Cardiac muscle cell (in vitro differentiated cells and primary cell): ENCODE measurements at regions not wholly inside any gene's neighbourhood (a gene's known extent, or its start where the extent isn't known, plus 50 kb on each side); places are given as distances from the start of the nearest gene placed in this dataset.

Experiments
- DNase-seq, 2 donors: peaks; one replicate each; pipeline versions ENCODE4 v3.0.0 to v3.0.0-alpha.2; 2010 to 2017; ENCODE audit warnings: low read depth in 1 of 2, low spot score in 1 of 2
- H3K27ac ChIP-seq: fragments of 200-600 bp; sonication (generic); 2 replicates; pipeline ENCODE4 v1.5.1; 2016
- H3K27me3 ChIP-seq: fragments of 200-600 bp; sonication (generic); 2 replicates; pipeline ENCODE4 v1.6.0; 2016; ENCODE audit warnings: control low read depth
- H3K36me3 ChIP-seq: fragments of 200-600 bp; sonication (generic); 2 replicates; pipeline ENCODE4 v1.5.1; 2016; ENCODE audit warnings: control low read depth
- H3K4me1 ChIP-seq: fragments of 200-600 bp; sonication (generic); 2 replicates; pipeline ENCODE4 v1.8.1; 2017; ENCODE audit warnings: low read depth, mild to moderate bottlenecking, mixed run types
- H3K4me3 ChIP-seq: fragments of 200-600 bp; sonication (generic); 2 replicates; pipeline ENCODE4 v1.5.1; 2016; ENCODE audit warnings: mild to moderate bottlenecking
- H3K9me3 ChIP-seq: fragments of 200-600 bp; sonication (generic); 2 replicates; pipeline ENCODE4 v1.5.1; 2017; ENCODE audit warnings: low read depth, mild to moderate bottlenecking, control low read depth
- TF ChIP-seq, protein P1 (sequence below): IDR thresholded peaks from 2 replicates; pipeline ENCODE4 v1.5.1; 2012; ENCODE audit warnings: low read depth, mild to moderate bottlenecking, low read length

DNA sequence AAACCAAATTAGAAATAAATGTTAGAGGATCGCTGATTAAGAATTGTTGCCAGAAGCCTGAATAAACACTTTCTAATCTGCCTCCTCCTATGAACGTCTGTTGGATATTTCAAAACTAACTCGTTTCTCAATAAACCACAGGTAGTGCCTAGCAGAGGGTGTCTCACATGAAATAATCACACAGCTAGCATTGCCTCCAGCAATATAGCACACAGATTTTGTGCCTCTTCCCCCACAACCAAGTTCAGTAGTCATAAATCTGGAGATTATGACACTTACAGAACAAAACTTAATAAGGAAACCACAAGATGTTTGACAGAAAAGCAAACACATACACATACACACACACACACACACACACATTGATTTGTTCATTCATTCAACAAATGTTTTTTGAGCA is 173.2 kb upstream of the CDH10 start:
- TF ChIP-seq, protein P1, sequence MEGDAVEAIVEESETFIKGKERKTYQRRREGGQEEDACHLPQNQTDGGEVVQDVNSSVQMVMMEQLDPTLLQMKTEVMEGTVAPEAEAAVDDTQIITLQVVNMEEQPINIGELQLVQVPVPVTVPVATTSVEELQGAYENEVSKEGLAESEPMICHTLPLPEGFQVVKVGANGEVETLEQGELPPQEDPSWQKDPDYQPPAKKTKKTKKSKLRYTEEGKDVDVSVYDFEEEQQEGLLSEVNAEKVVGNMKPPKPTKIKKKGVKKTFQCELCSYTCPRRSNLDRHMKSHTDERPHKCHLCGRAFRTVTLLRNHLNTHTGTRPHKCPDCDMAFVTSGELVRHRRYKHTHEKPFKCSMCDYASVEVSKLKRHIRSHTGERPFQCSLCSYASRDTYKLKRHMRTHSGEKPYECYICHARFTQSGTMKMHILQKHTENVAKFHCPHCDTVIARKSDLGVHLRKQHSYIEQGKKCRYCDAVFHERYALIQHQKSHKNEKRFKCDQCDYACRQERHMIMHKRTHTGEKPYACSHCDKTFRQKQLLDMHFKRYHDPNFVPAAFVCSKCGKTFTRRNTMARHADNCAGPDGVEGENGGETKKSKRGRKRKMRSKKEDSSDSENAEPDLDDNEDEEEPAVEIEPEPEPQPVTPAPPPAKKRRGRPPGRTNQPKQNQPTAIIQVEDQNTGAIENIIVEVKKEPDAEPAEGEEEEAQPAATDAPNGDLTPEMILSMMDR = no peak
- Histone ChIP-seq H3K4me1 (no peaks in the 10 kb centered on the region), H3K27ac (no peak overlapping the region), H3K4me3 (no peak overlapping the region), H3K27me3 (no peaks in the 10 kb centered on the region), H3K36me3 (no peaks in the 10 kb centered on the region), H3K9me3 (no peaks in the 10 kb centered on the region)
- DNase-seq = no peak

DNA sequence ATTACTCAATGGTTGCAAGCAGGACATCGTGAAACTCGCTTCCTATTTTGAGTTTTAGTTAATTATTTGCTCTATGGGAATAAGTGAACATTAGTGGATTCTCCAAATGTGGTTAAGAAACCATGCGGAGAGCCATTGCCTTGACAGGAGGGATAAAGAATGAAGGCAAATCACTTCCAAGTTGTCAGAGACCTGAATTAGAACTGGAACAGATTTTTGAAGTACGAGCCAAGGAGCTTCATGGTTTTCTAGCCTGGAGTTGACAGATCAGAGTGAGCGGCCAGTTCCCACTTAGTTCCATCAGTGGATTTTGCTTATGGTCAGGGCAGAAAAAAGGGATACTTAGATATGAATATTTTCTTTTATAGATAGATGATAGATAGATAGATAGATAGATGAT is 171.4 kb upstream of the CDH10 start:
- Histone ChIP-seq H3K4me1 (no peaks in the 10 kb centered on the region), H3K4me3 (no peak overlapping the region), H3K27me3 (no peaks in the 10 kb centered on the region), H3K27ac (no peak overlapping the region), H3K36me3 (no peaks in the 10 kb centered on the region), H3K9me3 (no peaks in the 10 kb centered on the region)
- DNase-seq = no peak
- TF ChIP-seq, protein P1 = no peak

DNA sequence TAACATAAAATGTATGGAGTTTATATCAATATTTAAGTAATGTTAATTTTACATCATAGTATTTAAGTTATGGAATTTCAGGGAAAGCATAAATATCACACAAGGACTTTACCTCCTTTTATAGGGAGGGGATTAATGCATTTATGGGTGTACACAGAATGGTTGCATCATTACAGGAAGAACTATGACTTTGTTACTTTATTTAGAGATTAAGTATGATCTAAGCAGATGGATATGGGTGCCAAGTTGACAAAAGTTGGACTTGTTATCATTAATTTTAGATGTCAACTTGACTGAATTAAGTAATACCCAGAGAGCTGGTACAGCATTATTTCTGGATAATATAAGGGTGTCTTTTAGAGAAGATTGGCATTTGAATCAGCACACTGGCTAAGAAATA is 160.5 kb upstream of the CDH10 start:
- DNase-seq = no peak
- no peaks in the 10 kb centered on the region for H3K27me3 ChIP-seq
- no peaks in the 10 kb centered on the region for H3K36me3 ChIP-seq
- H3K27ac ChIP-seq = no peak overlapping the region
- H3K9me3 ChIP-seq = no peaks in the 10 kb centered on the region
- no peak overlapping the region for H3K4me3 ChIP-seq
- TF ChIP-seq, protein P1 = no peak
- no peaks in the 10 kb centered on the region for H3K4me1 ChIP-seq

DNA sequence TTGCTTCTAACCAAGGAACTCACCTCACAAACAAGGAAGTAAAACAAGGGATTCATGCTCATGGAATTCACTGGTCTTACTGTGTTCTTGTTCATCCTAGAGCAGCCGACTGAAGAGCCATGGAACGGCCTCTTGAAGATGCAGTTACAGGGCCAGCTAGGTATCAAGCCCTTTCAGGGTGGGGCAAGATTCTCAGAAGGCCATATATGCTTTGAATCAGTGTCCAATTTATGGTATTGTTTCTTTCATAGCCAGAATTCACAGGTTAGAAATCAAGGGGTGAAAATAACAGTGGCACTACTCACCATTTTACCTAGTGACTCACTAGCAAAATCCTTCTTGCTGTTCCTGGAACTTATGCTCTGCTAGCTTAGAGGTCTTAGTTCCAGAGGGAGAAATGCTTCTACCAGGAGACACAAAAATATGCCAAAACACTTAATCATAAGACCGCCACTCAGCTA is 159.5 kb upstream of the CDH10 start:
- Histone ChIP-seq H3K9me3 (no peaks in the 10 kb centered on the region), H3K4me3 (no peak overlapping the region), H3K27me3 (no peaks in the 10 kb centered on the region), H3K27ac (no peak overlapping the region), H3K36me3 (no peaks in the 10 kb centered on the region), H3K4me1 (no peaks in the 10 kb centered on the region)
- DNase-seq = no peak
- TF ChIP-seq, protein P1 = no peak

DNA sequence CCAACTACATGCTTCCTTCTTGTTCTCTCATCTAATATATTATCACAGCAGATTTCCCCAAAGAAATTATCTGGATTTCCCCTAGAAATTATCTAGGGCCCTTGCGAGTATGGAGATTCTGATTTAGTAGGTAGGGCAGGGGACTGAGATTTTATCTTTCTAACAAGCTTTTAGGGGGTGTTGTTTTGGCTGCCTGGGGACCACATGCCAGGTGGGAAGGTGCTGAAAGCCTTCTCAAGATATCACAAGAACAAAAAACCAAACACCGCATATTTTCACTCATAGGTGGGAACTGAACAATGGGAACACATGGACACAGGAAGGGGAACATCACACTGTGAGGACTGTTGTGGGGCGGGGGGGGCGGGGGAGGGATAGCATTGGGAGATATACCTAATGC is 146.5 kb upstream of the CDH10 start:
- H3K4me3 ChIP-seq = no peak overlapping the region
- no peaks in the 10 kb centered on the region for H3K27me3 ChIP-seq
- no peak overlapping the region for H3K27ac ChIP-seq
- H3K4me1 ChIP-seq = no peaks in the 10 kb centered on the region
- no peaks in the 10 kb centered on the region for H3K9me3 ChIP-seq
- TF ChIP-seq, protein P1 = no peak
- DNase-seq = no peak
- H3K36me3 ChIP-seq = no peaks in the 10 kb centered on the region
